Large intestine (tissue), 3 donors: ENCODE measurements at regions not wholly inside any gene's neighbourhood (a gene's known extent, or its start where the extent isn't known, plus 50 kb on each side); places are given as distances from the start of the nearest gene placed in this dataset.

Source experiments
- DNase-seq, 2 donors: peaks; one replicate each; pipeline versions ENCODE4 v3.0.0 to v3.0.0-alpha.2; 2013
- H3K27ac ChIP-seq: one replicate; pipeline ENCODE4 v1.5.1; 2013; ENCODE audit warnings: low read length
- H3K27me3 ChIP-seq: 2 replicates; pipeline ENCODE4 v1.6.1; 2013; ENCODE audit warnings: low read length; ENCODE audit not compliant: control insufficient read depth, insufficient read depth
- H3K36me3 ChIP-seq: 2 replicates; pipeline ENCODE4 v1.6.1; 2013; ENCODE audit warnings: low read length; ENCODE audit not compliant: control insufficient read depth, insufficient read depth
- H3K4me1 ChIP-seq: one replicate; pipeline ENCODE4 v1.6.1; 2013; ENCODE audit warnings: low read length; ENCODE audit not compliant: control insufficient read depth, insufficient read depth
- H3K4me3 ChIP-seq: one replicate; pipeline ENCODE4 v1.5.1; 2013; ENCODE audit warnings: low read length
- H3K9me3 ChIP-seq: one replicate; pipeline ENCODE4 v1.6.1; 2013; ENCODE audit warnings: mild to moderate bottlenecking, low read depth, low read length, moderate library complexity; ENCODE audit not compliant: control insufficient read depth
- WGBS: methylation state at CpG from one replicate; pipeline ENCODE4 v1.1.5; 2013; ENCODE audit warnings: low lambda C conversion rate; ENCODE audit not compliant: insufficient coverage; 5-methylcytosine and 5-hydroxymethylcytosine counted together

DNA sequence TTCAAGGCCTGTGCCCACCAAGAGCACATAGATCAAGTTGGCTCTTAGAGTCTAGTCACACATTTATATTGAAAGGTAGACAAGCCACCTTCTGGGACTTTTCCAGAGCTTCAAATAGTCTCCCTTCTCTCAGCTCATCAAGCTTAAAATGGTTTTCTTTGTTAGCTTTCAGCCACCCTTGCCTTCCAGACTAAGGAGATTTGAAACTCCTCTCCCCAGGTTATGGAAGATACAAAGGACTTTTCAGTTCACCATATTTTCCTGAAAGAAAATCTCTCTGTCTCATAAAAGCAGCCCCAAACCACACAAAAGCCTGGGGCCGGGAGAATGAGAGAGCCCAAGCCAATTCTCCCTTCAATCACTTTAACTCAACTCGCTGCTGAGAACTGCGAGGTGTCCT lies 134.1 kb downstream of the ZC3H11B start:
- no peaks in the 10 kb centered on the region for H3K36me3 ChIP-seq
- H3K9me3 ChIP-seq = no peaks in the 10 kb centered on the region
- H3K4me3 ChIP-seq = no peak overlapping the region
- H3K4me1 ChIP-seq = no peaks in the 10 kb centered on the region
- WGBS = no CpG with 5 or more reads among the region's 3 CpGs
- H3K27me3 ChIP-seq = no peaks in the 10 kb centered on the region
- no peak overlapping the region for H3K27ac ChIP-seq
- DNase-seq = no peak

DNA sequence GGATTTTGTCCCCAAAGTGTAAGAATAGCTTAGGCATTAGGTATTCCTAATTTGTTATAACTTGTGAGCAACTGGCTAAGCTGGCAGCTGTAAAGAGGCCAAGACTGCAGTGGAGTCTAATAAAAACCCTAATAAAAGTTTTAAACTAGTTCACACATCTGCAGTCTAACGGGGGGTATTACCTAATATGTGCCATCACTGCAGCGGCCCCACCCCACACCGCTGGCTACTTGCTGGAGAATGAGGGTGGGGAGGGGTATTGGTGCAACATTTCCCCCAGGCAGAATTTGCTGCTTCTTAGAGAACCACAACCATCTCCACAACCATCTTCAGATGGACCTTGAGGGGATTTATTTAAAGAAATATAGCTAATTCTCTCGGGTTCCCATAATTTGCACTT lies 135.0 kb downstream of the ZC3H11B start:
- Histone ChIP-seq H3K27ac (no peak overlapping the region), H3K4me1 (no peaks in the 10 kb centered on the region), H3K36me3 (no peaks in the 10 kb centered on the region), H3K9me3 (no peaks in the 10 kb centered on the region), H3K4me3 (no peak overlapping the region), H3K27me3 (no peaks in the 10 kb centered on the region)
- WGBS = no CpG with 5 or more reads among the region's 4 CpGs
- DNase-seq = no peak

DNA sequence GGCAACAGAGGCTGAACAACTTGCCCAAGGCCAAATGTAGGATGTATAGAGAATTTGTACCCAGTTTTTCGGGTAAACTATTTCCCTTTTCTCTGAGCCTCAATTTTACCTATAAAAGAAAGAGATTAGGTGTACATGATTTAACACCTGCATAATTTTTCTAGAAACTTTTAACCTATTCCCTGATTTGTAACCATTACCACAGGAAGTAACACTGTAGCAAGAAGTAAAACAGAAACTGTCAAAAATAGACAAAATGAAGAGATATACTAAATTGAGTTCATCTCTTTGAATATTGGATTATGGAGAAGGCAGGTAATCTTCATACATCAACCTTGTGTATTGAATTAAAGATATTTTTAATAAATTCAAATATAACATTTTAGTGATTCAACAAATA lies 136.2 kb downstream of the ZC3H11B start:
- no CpG with 5 or more reads among the region's 1 CpG for WGBS
- Histone ChIP-seq H3K36me3 (no peaks in the 10 kb centered on the region), H3K4me3 (no peak overlapping the region), H3K27me3 (no peaks in the 10 kb centered on the region), H3K9me3 (no peaks in the 10 kb centered on the region), H3K4me1 (no peaks in the 10 kb centered on the region), H3K27ac (no peak overlapping the region)
- no peak for DNase-seq

DNA sequence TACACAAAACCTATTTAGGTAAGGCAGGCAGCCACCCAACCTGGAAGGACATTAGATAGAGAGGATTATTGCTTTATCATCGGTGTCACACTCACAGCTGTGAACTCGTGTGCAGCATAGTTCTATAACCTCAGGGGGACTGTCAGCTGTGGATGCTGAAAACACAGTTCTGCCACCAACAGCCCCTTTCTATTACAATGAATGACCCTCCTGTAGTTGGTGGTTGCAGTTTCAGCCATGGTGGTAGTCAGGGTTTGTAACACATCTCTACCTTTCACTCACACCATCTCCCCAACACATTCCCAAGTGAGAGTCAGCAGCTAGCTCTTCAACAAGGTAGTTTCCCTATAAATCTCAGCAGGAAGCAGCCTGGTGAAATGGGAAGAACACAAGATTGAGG lies 136.8 kb downstream of the ZC3H11B start:
- DNase-seq = no peak
- Histone ChIP-seq H3K4me1 (no peaks in the 10 kb centered on the region), H3K36me3 (no peaks in the 10 kb centered on the region), H3K9me3 (no peaks in the 10 kb centered on the region), H3K27me3 (no peaks in the 10 kb centered on the region), H3K4me3 (no peak overlapping the region), H3K27ac (no peak overlapping the region)
- WGBS = no CpG with 5 or more reads among the region's 2 CpGs

DNA sequence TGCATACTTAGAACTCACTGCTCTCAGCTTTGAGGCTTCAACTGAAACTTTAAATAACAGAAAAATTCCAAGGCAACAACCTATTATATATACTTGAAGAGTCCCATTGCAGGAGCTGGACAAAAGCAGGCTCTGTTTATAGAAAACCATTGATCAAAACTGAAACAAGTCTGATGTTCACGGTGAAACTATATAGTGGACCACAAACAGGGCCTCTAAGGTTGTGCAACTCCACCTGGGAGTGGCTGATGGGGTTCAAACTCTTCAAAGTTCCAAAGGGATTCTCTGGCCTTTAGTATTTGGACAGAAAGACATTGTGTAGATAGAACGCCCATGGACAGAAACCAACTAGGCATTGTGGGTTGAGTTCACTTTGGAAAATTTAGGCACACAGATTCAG lies 140.3 kb downstream of the ZC3H11B start:
- Histone ChIP-seq H3K4me3 (no peak overlapping the region), H3K4me1 (no peaks in the 10 kb centered on the region), H3K27ac (no peak overlapping the region), H3K9me3 (no peaks in the 10 kb centered on the region), H3K27me3 (no peaks in the 10 kb centered on the region), H3K36me3 (no peaks in the 10 kb centered on the region)
- no CpG with 5 or more reads among the region's 2 CpGs for WGBS
- no peak for DNase-seq

DNA sequence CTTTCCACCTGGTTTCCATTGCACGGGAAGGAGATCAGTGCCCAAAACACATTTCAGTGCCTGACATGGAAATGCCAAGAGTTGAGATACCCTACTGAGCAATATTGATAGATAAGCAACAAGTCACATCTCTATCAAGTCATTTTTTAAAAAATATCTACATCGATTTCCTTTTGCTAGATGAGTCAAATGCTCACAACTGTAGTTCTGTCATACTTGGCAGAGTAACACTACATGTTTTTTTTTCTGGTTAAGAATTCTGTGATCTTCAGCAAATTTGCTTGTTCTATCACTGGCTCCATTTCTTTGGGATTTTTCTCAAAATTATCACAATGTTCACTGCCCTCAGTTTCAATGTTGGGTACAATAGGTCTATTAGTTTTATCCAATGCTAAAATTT lies 145.4 kb downstream of the ZC3H11B start:
- no peak overlapping the region for H3K27ac ChIP-seq
- H3K4me1 ChIP-seq = no peaks in the 10 kb centered on the region
- 71% methylated on average over 1 of the region's 2 CpGs for whole genome bisulfite sequencing
- no peaks in the 10 kb centered on the region for H3K9me3 ChIP-seq
- no peak for DNase-seq
- no peak overlapping the region for H3K4me3 ChIP-seq
- no peaks in the 10 kb centered on the region for H3K36me3 ChIP-seq
- H3K27me3 ChIP-seq = no peaks in the 10 kb centered on the region

DNA sequence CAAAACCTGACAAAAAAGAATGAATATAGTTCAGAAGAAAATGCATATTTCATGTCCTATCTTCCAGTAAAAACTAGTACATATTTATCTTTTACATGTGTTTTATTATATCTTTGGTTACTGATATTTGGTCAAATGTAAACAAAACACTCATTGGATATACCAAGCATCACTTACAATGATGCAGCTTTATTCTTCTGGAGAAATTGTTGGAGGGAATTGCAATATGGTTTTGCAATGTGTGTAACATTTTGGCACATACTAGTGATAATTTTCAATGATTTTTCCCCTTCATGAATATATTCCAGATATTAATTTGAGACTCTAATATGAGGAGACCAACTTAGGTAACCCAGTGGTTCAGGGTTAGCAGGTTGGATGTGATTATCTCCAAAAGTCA lies 146.1 kb downstream of the ZC3H11B start:
- H3K4me1 ChIP-seq = no peaks in the 10 kb centered on the region
- no peaks in the 10 kb centered on the region for H3K36me3 ChIP-seq
- DNase-seq = no peak
- no peak overlapping the region for H3K27ac ChIP-seq
- H3K27me3 ChIP-seq = no peaks in the 10 kb centered on the region
- H3K4me3 ChIP-seq = no peak overlapping the region
- no peaks in the 10 kb centered on the region for H3K9me3 ChIP-seq

DNA sequence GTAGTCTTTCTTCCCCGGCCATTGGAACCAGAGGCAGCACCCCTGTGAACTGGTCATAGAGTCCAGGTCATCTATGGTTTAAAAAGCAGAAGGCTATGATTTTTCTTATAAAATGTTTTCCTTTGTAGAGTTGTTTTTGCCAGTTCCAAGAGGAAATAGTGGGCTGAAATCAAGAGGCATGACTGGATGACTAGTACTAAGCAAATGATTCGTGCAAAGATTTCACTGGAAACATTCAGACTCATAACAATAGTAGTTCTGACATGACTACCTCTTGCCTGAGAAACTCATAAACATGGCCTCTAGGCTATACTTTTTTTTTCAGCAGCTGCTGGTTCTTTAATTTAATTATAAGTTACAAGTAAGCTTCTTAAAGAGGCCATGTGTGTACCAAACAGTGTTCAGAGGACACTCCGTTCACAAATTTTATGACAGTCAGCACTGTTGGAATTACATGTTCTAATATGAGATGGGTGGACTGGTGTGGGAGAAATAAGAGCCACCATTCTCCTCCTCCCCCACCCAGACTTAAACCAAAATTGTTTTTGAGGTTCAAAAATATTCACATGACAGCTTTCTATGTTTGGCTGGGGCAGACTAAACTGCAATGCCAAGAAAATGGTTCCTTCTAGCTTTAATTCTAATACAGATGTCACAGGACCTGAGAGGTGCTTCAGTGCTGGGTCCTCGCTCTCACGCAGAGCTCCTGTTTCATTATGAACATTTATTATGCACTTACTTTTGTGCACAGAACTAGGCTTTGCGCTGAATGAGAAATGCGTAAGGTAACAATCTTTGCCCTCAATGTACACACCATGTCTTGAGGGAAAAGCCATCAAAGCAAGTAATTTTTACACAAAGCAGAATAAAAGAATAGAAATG lies 147.5 kb downstream of the ZC3H11B start:
- Histone ChIP-seq H3K27me3 (no peaks in the 10 kb centered on the region), H3K36me3 (no peaks in the 10 kb centered on the region), H3K9me3 (no peaks in the 10 kb centered on the region), H3K4me3 (no peak overlapping the region), H3K4me1 (no peaks in the 10 kb centered on the region), H3K27ac (no peak overlapping the region)
- no peak for DNase-seq
- no CpG with 5 or more reads among the region's 7 CpGs for WGBS

DNA sequence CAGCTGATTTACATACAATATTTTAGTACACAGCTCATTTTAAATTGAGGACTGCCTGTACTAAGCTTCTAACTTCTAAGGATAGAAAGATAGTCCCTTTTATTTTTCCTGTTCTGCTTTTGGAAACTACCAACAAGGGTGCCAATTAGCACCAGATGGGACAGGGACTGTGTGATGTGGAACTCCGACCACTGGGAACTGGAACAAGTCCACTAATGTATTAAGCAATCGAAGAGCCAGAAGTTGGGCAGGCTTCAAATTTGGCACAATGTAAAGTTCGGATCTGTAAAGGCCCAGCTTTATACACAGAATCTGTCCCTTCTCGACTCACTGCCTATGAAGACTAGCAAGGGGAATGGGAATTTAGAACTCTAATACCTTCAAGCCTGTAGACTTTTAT lies 149.3 kb downstream of the ZC3H11B start:
- H3K27me3 ChIP-seq = no peaks in the 10 kb centered on the region
- 100% methylated on average over 2 of the region's 4 CpGs for WGBS
- no peak for DNase-seq

DNA sequence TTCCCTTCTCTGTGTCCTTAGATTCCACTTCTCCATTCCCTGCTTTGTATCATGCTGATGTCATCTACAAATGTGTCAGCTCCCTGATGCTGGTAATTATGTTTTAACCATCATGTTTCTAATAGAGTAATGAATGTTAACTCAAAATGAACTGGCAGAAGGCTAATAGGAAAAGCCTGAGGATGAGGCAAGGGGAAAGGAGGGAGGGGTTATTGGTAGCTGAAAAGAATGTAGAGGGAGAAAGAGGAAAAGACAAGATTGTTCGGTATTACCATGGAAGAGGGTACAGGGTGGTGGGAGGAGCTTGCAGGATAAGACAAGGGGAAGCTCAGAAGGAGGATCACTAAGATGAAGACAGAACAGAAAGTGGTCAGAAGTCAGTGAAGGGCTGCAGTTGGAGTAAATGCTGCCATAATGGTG lies 150.9 kb downstream of the ZC3H11B start:
- no peak for DNase-seq
- H3K4me3 ChIP-seq = no peak overlapping the region
- no peak overlapping the region for H3K27ac ChIP-seq
- no peaks in the 10 kb centered on the region for H3K36me3 ChIP-seq
- no peaks in the 10 kb centered on the region for H3K4me1 ChIP-seq
- no CpG with 5 or more reads among the region's 1 CpG for WGBS
- no peaks in the 10 kb centered on the region for H3K27me3 ChIP-seq
- no peaks in the 10 kb centered on the region for H3K9me3 ChIP-seq

More for the DNA sequence above, 149.3 kb downstream of the ZC3H11B start:
- H3K4me3 ChIP-seq = no peak overlapping the region
- H3K27ac ChIP-seq = no peak overlapping the region
- H3K9me3 ChIP-seq = no peaks in the 10 kb centered on the region
- H3K36me3 ChIP-seq = no peaks in the 10 kb centered on the region
- no peaks in the 10 kb centered on the region for H3K4me1 ChIP-seq
